DMS79 (cell line): ENCODE measurements at regions not wholly inside any gene's neighbourhood (a gene's known extent, or its start where the extent isn't known, plus 50 kb on each side); places are given as distances from the start of the nearest gene placed in this dataset.
"Not testable (repeated sequence)": the region's sequence is repeated elsewhere in the genome, so short reads cannot be mapped to it uniquely, and the experiment has no call there.

Experiments used
- DNase-seq: peaks from one replicate; lab custom pipeline; 2025; lab: John Stamatoyannopoulos, UW

GRCh38 chr5:99901972-99902371 is 633.2 kb upstream of the FAM174A start:
- DNase-seq = no peak

DNA sequence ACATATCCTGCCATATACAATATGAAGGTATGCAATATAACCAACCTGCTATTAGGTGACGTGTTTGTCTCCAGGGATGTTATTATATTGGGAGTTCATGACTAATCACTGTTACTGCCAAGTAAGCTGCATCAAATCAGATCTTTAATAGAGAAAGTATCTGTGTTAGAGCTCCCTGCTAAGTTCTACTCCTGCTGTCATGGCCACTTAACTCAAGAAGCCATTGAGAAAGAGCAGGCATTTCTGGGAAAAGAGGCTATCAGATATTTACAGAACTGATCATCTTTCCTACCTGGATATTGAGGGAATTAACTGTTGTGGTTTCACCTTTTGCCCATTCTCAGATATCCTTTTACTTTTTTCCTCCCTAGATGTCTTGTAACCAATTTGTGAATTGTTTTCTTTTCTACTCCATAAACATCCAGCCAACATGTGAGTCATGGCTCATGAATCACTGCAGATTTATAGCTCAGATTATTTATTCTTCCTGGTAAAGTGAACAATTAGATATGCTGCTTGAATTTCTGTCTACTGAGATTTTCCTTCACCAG is 634.8 kb upstream of the FAM174A start:
- peak; percentile 71 for DNase-seq

- no peak for DNase-seq
Observed at GRCh38 chr5:99879791-99880511, 655.2 kb upstream of the FAM174A start.

GRCh38 chr5:99878830-99879229 is 656.3 kb upstream of the FAM174A start:
- DNase-seq = no peak

DNA sequence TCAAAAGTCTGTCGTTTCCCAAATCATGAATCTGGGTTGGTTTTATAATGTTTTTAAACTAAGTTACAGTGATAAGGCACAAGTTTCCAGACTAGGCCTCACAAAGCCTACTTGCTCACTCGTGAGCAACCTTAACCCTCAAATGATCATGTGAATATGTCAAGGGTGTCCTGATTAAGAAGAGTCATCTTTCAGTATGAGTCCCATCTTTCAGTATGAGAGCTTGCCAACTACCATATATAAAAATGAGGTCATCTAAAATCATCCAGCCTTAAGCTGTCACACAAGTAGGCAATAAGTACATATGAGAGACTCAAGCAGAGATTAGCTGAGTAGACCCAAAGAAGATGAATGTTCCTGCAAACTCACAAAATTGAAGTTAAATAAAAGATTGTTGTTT is 668.4 kb upstream of the FAM174A start:
- no peak for DNase-seq

DNA sequence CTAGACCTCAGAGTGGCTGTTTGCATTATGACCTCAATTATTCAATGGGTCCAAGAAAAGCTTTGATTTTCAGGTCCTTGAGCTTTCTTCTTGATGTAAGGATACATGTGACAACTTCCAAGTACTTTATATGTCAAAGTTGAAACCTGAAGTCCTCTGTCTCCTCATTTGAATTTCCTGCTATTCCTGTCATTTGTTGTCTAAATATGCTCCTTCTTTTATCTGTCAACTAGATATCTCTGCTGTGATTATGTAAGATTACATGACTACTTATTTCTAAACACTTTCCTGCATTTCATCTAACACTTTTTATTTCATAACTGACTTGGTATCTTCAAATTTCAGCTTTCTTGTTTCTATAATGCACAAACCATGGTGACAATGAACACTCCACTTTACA is 670.0 kb upstream of the FAM174A start:
- DNase-seq = no peak

DNA sequence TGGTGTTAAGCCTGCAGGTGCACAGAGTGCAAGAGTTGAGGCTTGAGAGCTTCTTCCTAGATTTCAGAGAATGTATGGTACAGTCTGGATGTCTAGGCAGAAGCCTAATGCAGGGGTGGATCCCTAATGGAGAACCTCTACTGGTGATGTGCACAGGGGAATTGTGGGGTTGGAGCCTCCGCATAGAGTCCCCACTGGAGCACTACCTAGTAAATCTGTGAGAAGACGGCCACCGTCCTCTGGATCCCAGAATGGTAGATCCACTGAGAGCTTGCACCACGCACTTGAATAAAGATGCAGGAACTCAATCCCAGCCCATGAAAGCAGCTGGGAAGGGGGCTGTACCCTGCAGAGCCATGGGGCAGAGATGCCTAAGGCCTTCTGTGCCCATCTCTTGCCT is 699.4 kb upstream of the FAM174A start:
- DNase-seq = no peak

DNA sequence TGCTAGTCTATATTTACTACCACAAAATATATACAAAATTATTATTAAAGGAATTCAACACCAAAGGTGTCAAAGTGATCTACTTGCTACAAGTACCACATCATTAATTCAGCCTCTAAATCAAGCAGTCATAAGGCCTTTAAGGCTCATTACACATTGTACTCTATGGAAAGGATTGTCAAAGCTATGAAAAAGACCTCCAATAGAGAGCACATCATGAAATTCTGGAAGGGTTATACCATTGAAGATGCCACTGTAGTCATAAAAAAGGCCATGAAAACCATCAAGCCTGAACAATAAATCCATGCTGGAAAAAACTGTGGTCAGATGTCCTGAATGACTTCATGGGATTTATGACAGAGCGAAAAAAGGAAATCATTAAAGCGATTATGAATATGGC is 708.0 kb upstream of the FAM174A start:
- no peak for DNase-seq

DNA sequence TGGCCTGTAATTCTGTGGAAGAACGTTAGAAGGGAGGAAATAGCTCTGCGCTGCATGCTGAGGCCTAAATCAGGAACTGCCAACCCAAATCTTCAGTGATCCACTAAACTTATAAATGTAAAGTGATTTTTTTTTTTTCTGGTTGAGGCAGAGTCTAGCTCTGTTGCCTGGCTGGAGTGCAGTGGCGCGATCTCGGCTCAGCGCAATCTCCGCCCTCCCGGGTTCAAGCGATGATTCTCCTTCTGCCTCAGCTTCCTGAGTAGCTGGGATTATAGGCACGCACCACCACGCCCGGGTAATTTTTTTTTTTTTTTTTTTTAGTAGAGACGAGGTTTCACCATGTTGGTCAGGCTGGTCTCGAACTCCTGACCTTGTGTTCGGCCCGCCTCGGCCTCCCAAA is 717.4 kb upstream of the FAM174A start:
- DNase-seq = no peak

- no peak for DNase-seq
Observed at GRCh38 chr5:99814321-99815063, 720.7 kb upstream of the FAM174A start.

- DNase-seq = no peak
Observed at GRCh38 chr5:99808657-99809230, 726.4 kb upstream of the FAM174A start.

- DNase-seq = no peak
Observed at GRCh38 chr5:99807346-99807745, 727.8 kb upstream of the FAM174A start.

DNA sequence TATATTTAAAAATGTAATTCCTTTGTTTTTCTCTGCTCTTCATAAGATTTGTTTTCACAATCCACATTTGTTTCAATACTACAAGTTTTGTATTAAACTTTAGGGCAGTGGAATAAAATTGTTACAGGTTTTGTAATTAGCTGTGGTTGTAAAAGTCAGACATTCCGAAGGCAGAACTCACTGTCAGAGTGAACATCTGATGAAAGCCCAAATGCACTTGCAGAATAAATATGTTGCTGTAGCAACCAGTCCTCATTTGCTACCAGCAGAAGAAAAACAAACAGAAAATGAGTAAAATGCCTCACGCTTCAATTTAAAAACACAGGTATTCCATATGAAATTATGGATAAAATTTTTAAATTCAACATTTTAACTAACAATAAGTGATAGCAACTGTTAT is 740.1 kb upstream of the FAM174A start:
- DNase-seq = no peak

GRCh38 chr5:99788482-99788881 is 746.7 kb upstream of the FAM174A start:
- no peak for DNase-seq

DNA sequence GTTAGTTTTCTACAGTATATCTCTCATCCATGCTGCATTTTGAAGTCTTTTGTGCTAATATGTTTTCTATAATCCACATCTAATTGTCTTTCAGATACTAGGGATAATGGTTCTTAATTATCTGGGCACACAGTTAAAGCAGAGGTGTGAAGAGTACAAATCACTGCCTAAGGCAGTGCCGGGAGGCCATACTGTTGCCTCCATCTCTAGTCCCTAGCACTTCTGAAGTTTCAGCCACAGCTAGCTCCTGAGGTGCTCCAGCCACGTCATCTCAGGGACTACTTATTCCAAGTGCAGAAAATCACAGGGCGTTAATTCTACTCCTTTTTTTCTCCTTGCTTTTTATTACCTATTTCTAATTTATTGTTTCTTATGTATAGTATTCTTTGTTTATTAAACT is 760.0 kb upstream of the FAM174A start:
- no peak for DNase-seq

GRCh38 chr5:99773290-99773689 is 761.9 kb upstream of the FAM174A start:
- DNase-seq = no peak

DNA sequence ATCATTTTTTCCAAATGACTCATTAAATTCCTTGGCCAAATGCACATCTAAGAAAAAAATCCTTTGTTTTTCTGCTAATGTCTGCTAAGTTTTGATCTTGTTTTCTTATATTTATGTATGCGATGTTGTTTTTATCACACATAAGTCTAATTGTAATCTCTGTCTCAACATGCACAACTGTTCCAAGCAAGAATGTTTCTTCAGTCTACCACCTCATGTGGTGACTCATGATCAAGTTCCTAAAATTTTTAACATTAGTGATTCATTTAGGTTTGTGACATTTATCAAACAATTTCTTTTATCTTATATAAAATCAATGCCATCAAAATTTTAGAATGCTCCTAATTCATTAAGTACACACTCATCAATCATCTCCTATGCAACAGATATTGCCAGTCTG is 763.9 kb upstream of the FAM174A start:
- DNase-seq = no peak

- DNase-seq = no peak
Observed at GRCh38 chr5:99765011-99765410, 770.2 kb upstream of the FAM174A start.

DNA sequence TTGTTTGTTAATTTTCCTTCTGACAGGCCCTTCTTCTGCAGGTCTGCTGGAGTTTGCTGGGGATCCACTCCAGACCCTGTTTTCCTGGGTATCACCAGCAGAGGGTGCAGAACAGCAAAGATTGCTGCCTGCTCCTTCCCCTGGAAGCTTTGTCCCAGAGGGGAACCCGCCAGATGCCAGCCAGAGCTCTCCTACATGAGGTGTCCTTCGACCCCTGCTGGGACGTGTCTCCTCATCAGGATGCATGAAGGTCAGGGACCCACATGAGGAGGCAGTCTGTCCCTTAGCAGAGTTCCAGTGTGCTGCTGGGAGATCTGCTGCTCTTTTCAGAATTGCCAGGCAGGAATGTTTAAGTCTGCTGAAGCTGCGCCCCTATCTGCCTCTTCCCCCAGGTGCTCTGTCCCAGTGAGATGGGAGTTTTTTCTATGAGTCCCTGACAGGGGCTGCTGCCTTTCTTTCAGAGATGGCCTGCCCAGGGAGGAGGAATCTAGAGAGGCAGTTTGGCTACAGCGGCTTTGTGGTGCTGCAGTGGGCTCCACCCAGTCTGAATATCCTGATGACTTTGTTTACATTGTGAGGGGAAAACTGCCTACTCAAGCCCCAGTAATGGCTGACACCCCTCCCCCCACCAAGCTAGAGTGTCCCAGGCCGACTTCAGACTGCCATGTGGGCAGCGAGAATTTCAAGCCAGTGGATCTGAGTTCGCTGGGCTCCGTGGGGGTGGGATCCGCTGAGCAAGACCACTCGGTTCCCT is 772.0 kb upstream of the FAM174A start:
- no peak for DNase-seq

GRCh38 chr5:99747342-99747741 is 787.8 kb upstream of the FAM174A start:
- no peak for DNase-seq

GRCh38 chr5:99733146-99733545 is 802.0 kb upstream of the FAM174A start:
- not testable (repeated sequence) for DNase-seq

DNA sequence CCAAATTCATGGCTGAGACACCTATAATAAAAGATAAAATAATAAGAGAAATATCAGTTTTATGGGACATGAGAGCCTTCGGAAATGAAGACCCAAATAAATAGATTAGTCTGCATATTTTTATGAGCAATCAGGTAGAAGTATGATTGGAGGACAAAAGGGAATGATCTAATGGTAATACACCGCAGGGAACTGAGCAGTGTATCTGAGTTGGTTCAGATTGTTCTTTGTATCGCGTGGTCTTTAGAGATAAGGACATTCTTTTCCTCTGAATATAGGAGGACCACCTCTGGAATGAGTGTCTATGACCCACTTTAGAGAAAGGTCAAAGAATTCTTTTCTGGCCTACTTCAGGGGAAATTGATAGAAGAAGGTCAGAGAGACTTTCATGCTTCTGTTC is 801.8 kb upstream of the CHD1 start:
- not testable (repeated sequence) for DNase-seq
